Uterus (tissue), 2 donors: ENCODE measurements at regions not wholly inside any gene's neighbourhood (a gene's known extent, or its start where the extent isn't known, plus 50 kb on each side); places are given as distances from the start of the nearest gene placed in this dataset.

Experiments used
- POLR2A ChIP-seq, 2 donors: fragments of 450-650 bp; IDR thresholded peaks; one replicate each; pipeline ENCODE4 v1.6.1; 2016; ENCODE audit warnings: antibody characterized with exemption in 2 of 2, mild to moderate bottlenecking in 1 of 2, moderate library complexity in 1 of 2
- TF ChIP-seq, protein P1 (sequence below), 4 experiments: fragments of 200-600 bp in 2 of 4; fragments of 450-650 bp in 2 of 4; sonication (generic) in 2 of 4; IDR thresholded peaks; one replicate each; pipeline ENCODE4 v1.5.1; 2016 to 2019; ENCODE audit warnings: antibody characterized with exemption in 4 of 4, mild to moderate bottlenecking in 2 of 4, moderate library complexity in 1 of 4

DNA sequence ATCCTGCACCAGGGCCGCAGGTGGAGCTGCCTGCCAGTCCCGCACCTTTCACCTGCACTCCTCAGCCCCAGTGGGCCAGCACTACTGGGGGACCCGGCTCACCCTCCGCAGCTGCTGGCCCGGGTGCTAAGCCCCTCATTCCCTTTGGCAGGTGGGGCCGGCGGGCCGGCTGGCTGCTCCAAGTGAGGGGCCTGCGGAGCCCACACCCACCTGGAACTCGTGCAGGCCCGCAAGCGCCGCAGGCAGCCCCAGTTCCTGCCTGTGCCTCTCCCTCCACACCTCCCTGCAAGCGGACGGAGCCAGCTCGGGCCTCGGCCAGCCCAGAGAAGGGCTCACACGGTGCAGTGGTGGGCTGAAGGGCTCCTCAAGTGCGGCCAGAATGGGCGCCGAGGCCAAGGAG lies 199.0 kb upstream of the HS3ST5 start:
- TF ChIP-seq, protein P1, sequence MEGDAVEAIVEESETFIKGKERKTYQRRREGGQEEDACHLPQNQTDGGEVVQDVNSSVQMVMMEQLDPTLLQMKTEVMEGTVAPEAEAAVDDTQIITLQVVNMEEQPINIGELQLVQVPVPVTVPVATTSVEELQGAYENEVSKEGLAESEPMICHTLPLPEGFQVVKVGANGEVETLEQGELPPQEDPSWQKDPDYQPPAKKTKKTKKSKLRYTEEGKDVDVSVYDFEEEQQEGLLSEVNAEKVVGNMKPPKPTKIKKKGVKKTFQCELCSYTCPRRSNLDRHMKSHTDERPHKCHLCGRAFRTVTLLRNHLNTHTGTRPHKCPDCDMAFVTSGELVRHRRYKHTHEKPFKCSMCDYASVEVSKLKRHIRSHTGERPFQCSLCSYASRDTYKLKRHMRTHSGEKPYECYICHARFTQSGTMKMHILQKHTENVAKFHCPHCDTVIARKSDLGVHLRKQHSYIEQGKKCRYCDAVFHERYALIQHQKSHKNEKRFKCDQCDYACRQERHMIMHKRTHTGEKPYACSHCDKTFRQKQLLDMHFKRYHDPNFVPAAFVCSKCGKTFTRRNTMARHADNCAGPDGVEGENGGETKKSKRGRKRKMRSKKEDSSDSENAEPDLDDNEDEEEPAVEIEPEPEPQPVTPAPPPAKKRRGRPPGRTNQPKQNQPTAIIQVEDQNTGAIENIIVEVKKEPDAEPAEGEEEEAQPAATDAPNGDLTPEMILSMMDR (IDR thresholded peaks at IDR 0.05) = no peak
- no peak for TF ChIP-seq POLR2A (IDR thresholded peaks at IDR 0.05)
